Activated B cell treated with CpG ODN at 0.5 μM for 24 hours (primary cell): ENCODE measurements at regions not wholly inside any gene's neighbourhood (a gene's known extent, or its start where the extent isn't known, plus 50 kb on each side); places are given as distances from the start of the nearest gene placed in this dataset.

Source experiments
- ATAC-seq: fragments of 200-7000 bp; cut with Tn5 transposase; one replicate; pipeline ENCODE4 v1.10.0; 2021; ENCODE audit warnings: low read depth, mild to moderate bottlenecking, moderate library complexity
- CTCF ChIA-PET: fragments of 350-600 bp; sonication (Branson Sonifier 250); formaldehyde crosslinking; loops from one replicate; lab custom pipeline; 2021; ENCODE audit warnings: antibody characterized with exemption; lab: Charles Lee
- POLR2A ChIA-PET: fragments of 350-600 bp; sonication (Branson Sonifier 250); formaldehyde crosslinking; loops from one replicate; lab custom pipeline; 2021; ENCODE audit warnings: antibody characterized with exemption; lab: Charles Lee
- DNase-seq: peaks from one replicate; pipeline ENCODE4 v3.0.0; 2022
- H3K27ac Mint-ChIP-seq: one replicate; pipeline ENCODE4 v1.8.0; 2020; ENCODE audit warnings: mixed read lengths
- H3K27me3 Mint-ChIP-seq: one replicate; pipeline ENCODE4 v1.8.0; 2021; ENCODE audit warnings: mixed read lengths
- H3K36me3 Mint-ChIP-seq: one replicate; pipeline ENCODE4 v1.8.0; 2021; ENCODE audit warnings: low read depth, mixed read lengths
- H3K4me1 Mint-ChIP-seq: one replicate; pipeline ENCODE4 v1.8.0; 2021; ENCODE audit warnings: mixed read lengths
- H3K4me3 Mint-ChIP-seq: one replicate; pipeline ENCODE4 v1.8.0; 2020; ENCODE audit warnings: mild to moderate bottlenecking, mixed read lengths
- H3K9me3 Mint-ChIP-seq: one replicate; pipeline ENCODE4 v1.8.0; 2020; ENCODE audit warnings: mixed read lengths
- intact Hi-C: fragments of 100-400 bp; cut with micrococcal nuclease; formaldehyde crosslinking; loops from one replicate; pipeline ENCODE4 v1.15.1; 2024
- TF ChIP-seq, protein P1 (sequence below): fragments of 200-600 bp; IDR thresholded peaks from one replicate; pipeline ENCODE4 v1.8.0; 2022; ENCODE audit warnings: antibody characterized with exemption, mild to moderate bottlenecking

DNA sequence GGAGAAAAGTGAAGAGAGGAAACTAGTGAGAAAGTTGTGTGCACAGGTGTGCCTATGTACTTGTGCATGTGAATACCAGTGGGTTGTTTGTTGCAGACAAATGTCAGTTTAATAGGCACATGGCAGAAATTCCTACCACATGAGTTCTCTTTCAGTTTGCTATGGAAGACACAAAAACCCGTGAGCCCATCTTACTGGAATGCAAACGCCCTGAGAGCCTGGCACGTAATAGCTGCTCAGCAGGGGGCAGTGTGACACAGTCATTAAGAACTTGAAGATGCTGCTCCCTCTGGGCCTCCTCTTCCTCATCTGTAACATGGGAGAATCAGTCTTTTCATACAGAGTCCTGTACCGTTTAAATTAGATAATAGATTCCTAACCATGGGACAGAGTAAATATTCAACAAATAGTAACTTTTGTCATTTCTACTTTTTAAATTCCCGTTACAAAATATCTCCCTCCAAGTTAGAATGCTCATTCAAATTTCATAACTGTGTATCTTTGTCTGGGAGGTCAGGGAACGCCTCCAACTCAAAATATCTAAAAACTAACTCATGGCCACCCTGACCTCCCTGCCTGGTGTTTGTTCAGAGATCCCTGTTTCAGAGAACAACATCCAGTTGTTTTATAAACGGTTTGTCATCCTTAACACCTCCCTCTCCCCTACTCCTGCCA is 802.9 kb downstream of the MAFB start:
- Mint-ChIP-seq H3K9me3 (peaks cover 4% of the 10 kb centered on the region), H3K27me3 (no peaks in the 10 kb centered on the region), H3K4me3 (no peak overlapping the region), H3K4me1 (no peaks in the 10 kb centered on the region), H3K36me3 (no peaks in the 10 kb centered on the region), H3K27ac (no peak overlapping the region)
- no peak for ATAC-seq
- intact Hi-C loops, result loop anchor here (2.0 kb wide), 1 partner anchor 805 kb away; no protein-coding TSS in a partner anchor
- no peak for DNase-seq
- ChIA-PET POLR2A (no interaction called here), CTCF (interaction anchor here (1.4 kb wide), 1 partner anchor 57 kb away, joined by 3 read pairs; no protein-coding TSS in a partner anchor)
- TF ChIP-seq, protein P1, sequence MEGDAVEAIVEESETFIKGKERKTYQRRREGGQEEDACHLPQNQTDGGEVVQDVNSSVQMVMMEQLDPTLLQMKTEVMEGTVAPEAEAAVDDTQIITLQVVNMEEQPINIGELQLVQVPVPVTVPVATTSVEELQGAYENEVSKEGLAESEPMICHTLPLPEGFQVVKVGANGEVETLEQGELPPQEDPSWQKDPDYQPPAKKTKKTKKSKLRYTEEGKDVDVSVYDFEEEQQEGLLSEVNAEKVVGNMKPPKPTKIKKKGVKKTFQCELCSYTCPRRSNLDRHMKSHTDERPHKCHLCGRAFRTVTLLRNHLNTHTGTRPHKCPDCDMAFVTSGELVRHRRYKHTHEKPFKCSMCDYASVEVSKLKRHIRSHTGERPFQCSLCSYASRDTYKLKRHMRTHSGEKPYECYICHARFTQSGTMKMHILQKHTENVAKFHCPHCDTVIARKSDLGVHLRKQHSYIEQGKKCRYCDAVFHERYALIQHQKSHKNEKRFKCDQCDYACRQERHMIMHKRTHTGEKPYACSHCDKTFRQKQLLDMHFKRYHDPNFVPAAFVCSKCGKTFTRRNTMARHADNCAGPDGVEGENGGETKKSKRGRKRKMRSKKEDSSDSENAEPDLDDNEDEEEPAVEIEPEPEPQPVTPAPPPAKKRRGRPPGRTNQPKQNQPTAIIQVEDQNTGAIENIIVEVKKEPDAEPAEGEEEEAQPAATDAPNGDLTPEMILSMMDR, result no peak

GRCh38 chr20:39882806-39883205 is 806.2 kb downstream of the MAFB start:
- intact Hi-C loops, result no loop called here
- Mint-ChIP-seq H3K27ac (no peak overlapping the region), H3K9me3 (peaks cover 5% of the 10 kb centered on the region), H3K4me3 (no peak overlapping the region), H3K36me3 (no peaks in the 10 kb centered on the region), H3K4me1 (no peaks in the 10 kb centered on the region), H3K27me3 (no peaks in the 10 kb centered on the region)
- CTCF ChIA-PET, result interaction anchor here (1.3 kb wide), 1 partner anchor 53 kb away, joined by 3 read pairs; no protein-coding TSS in a partner anchor
- no peak for ATAC-seq
- TF ChIP-seq, protein P1, result no peak
- no peak for DNase-seq
- POLR2A ChIA-PET, result no interaction called here

- ATAC-seq (no peak), DNase-seq (no peak)
- TF ChIP-seq, protein P1, result no peak
- Mint-ChIP-seq H3K27ac (no peak overlapping the region), H3K9me3 (peaks cover 5% of the 10 kb centered on the region), H3K36me3 (no peaks in the 10 kb centered on the region), H3K27me3 (no peaks in the 10 kb centered on the region), H3K4me3 (no peak overlapping the region), H3K4me1 (no peaks in the 10 kb centered on the region)
- ChIA-PET POLR2A (no interaction called here), CTCF (no interaction called here)
- intact Hi-C loops, result no loop called here
Observed at GRCh38 chr20:39880890-39881289, 808.1 kb downstream of the MAFB start.

DNA sequence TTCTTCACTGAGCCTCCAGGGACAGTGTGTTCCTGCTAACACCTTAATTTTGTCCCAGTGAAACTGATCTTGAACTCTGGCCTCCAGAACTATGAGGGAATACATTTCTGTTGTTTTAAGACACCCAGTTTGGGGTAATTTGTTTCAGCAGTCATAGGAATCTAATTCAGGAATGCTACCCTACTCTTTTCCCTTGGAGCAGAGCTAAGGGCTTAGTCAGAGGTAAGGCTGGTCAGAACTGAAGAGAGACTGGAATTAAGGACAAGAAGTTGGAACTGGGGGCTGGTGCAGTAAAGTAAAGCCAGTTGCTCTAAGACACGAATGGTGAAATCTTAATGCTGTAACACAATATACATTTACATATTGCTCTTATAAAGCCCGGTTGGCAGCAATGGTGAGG is 809.7 kb downstream of the MAFB start:
- CTCF ChIA-PET, result interaction anchor here (1.3 kb wide), 1 partner anchor 611 kb away, joined by 6 read pairs; no protein-coding TSS in a partner anchor

GRCh38 chr20:39878809-39879208 is 810.2 kb downstream of the MAFB start:
- ATAC-seq (no peak), DNase-seq (no peak)
- H3K4me1 Mint-ChIP-seq, result peaks cover 4% of the 10 kb centered on the region
- no peak overlapping the region for H3K4me3 Mint-ChIP-seq
- TF ChIP-seq, protein P1, result no peak
- H3K27me3 Mint-ChIP-seq, result no peaks in the 10 kb centered on the region
- ChIA-PET POLR2A (no interaction called here), CTCF (interaction anchor here (0.7 to 1.3 kb wide), 2 partner anchors 18 to 610 kb away, joined by 5 to 6 read pairs; no protein-coding TSS in a partner anchor)
- H3K9me3 Mint-ChIP-seq, result peaks cover 5% of the 10 kb centered on the region
- H3K36me3 Mint-ChIP-seq, result no peaks in the 10 kb centered on the region
- no peak overlapping the region for H3K27ac Mint-ChIP-seq
- intact Hi-C loops, result no loop called here

More for the DNA sequence above, 809.7 kb downstream of the MAFB start:
- Mint-ChIP-seq H3K9me3 (peaks cover 5% of the 10 kb centered on the region), H3K27me3 (no peaks in the 10 kb centered on the region), H3K27ac (no peak overlapping the region), H3K4me3 (no peak overlapping the region), H3K4me1 (no peaks in the 10 kb centered on the region), H3K36me3 (no peaks in the 10 kb centered on the region)
- POLR2A ChIA-PET, result no interaction called here
- TF ChIP-seq, protein P1, result no peak
- ATAC-seq, result no peak
- intact Hi-C loops, result no loop called here
- DNase-seq, result no peak
